ENCODE measurements at regions not wholly inside any gene's neighbourhood (a gene's known extent, or its start where the extent isn't known, plus 50 kb on each side); places are given as distances from the start of the nearest gene placed in this dataset.

DNA sequence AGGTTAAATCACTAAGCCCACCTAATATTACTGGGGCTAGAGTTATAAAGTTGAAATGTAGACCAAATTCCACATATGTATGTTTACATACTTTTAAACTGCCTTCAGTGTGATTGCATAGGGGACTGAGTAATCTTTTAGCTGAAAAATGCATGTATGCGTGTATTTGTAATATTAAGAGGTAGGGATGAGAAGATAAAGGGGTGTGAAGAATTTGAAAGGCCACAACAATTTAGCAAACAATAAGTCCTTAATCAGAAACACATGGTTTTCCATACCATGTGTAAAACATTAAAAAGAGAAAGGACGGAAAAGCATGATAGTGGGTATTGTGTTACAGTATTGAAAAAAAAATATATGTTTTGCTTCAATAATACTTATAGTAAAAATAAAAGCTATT, 919.9 kb upstream of the FLRT2 start:
- no peak overlapping the region for H3K4me3 ChIP-seq
- no peaks in the 10 kb centered on the region for H3K4me1 ChIP-seq
- TF ChIP-seq EP300 (IDR thresholded peaks at IDR 0.05; ENCODE audit: low read depth) (no peak), POLR2AphosphoS5 (IDR thresholded peaks at IDR 0.05) (no peak), CTCF (IDR thresholded peaks at IDR 0.05) (no peak), POLR2A (IDR thresholded peaks at IDR 0.05) (no peak)
- in situ Hi-C loops (cut with MboI; ENCODE audit: low pct_ligation_motif_present in 1 of 4, low pct_unique_long_range_greater_than_20kb in 1 of 4, low sequenced_read_pairs in 3 of 4) = no loop called here
- no peaks in the 10 kb centered on the region for H3K36me3 ChIP-seq
- no peak overlapping the region for H3K27ac ChIP-seq
- intact Hi-C loops (cut with DNase I; ENCODE audit: low total_unique reads) = no loop called here
- H3K9me3 ChIP-seq = no peaks in the 10 kb centered on the region
- no peak for DNase-seq
- H3K27me3 ChIP-seq = no peaks in the 10 kb centered on the region
- 69 to 86% methylated on average over 2 of the region's 2 CpGs for WGBS, 2 donors (ENCODE audit: low coverage in 1 of 2)

GRCh38 chr14:84622357-84622756, 907.6 kb upstream of the FLRT2 start:
- Histone ChIP-seq H3K4me3 (no peak overlapping the region), H3K36me3 (no peaks in the 10 kb centered on the region), H3K27ac (no peak overlapping the region), H3K27me3 (no peaks in the 10 kb centered on the region), H3K9me3 (peaks cover 2 to 5% of the 10 kb centered on the region in 2 donors), H3K4me1 (no peaks in the 10 kb centered on the region)
- 52 to 74% methylated on average over 2 to 3 of the region's 3 CpGs for WGBS, 2 donors (ENCODE audit: low coverage in 1 of 2)
- no peak for DNase-seq
- in situ Hi-C loops (cut with MboI; ENCODE audit: low pct_ligation_motif_present in 1 of 4, low pct_unique_long_range_greater_than_20kb in 1 of 4, low sequenced_read_pairs in 3 of 4) (no loop called here), intact Hi-C loops (cut with DNase I; ENCODE audit: low total_unique reads) (no loop called here)
- TF ChIP-seq CTCF (IDR thresholded peaks at IDR 0.05) (no peak), EP300 (IDR thresholded peaks at IDR 0.05; ENCODE audit: low read depth) (no peak), POLR2AphosphoS5 (IDR thresholded peaks at IDR 0.05) (no peak), POLR2A (IDR thresholded peaks at IDR 0.05) (no peak)

GRCh38 chr14:84643446-84643845, 886.5 kb upstream of the FLRT2 start:
- TF ChIP-seq CTCF (IDR thresholded peaks at IDR 0.05) (no peak), POLR2A (IDR thresholded peaks at IDR 0.05) (no peak), EP300 (IDR thresholded peaks at IDR 0.05; ENCODE audit: low read depth) (no peak), POLR2AphosphoS5 (IDR thresholded peaks at IDR 0.05) (no peak)
- in situ Hi-C loops (cut with MboI; ENCODE audit: low pct_ligation_motif_present in 1 of 4, low pct_unique_long_range_greater_than_20kb in 1 of 4, low sequenced_read_pairs in 3 of 4) = no loop called here
- peaks cover 0 to 4% of the 10 kb centered on the region in 2 donors for H3K9me3 ChIP-seq
- no peak overlapping the region for H3K27ac ChIP-seq
- WGBS, 2 donors (ENCODE audit: low coverage in 1 of 2) = 27 to 39% methylated on average over 3 of the region's 3 CpGs
- H3K27me3 ChIP-seq = no peaks in the 10 kb centered on the region
- no peak overlapping the region for H3K4me3 ChIP-seq
- no peaks in the 10 kb centered on the region for H3K36me3 ChIP-seq
- DNase-seq = no peak
- intact Hi-C loops (cut with DNase I; ENCODE audit: low total_unique reads) = no loop called here
- H3K4me1 ChIP-seq = no peaks in the 10 kb centered on the region

- Histone ChIP-seq H3K27me3 (no peaks in the 10 kb centered on the region), H3K27ac (no peak overlapping the region), H3K36me3 (no peaks in the 10 kb centered on the region), H3K4me3 (no peak overlapping the region), H3K9me3 (peaks cover 0 to 4% of the 10 kb centered on the region in 2 donors), H3K4me1 (no peaks in the 10 kb centered on the region)
- 76 to 77% methylated on average over 4 to 6 of the region's 6 CpGs for WGBS, 2 donors (ENCODE audit: low coverage in 1 of 2)
- no peak for TF ChIP-seq EP300 (IDR thresholded peaks at IDR 0.05; ENCODE audit: low read depth)
- TF ChIP-seq POLR2A (IDR thresholded peaks at IDR 0.05) = no peak
- no peak for TF ChIP-seq POLR2AphosphoS5 (IDR thresholded peaks at IDR 0.05)
- no peak for TF ChIP-seq CTCF (IDR thresholded peaks at IDR 0.05)
- in situ Hi-C loops (cut with MboI; ENCODE audit: low pct_ligation_motif_present in 1 of 4, low pct_unique_long_range_greater_than_20kb in 1 of 4, low sequenced_read_pairs in 3 of 4) = no loop called here
- intact Hi-C loops (cut with DNase I; ENCODE audit: low total_unique reads) = no loop called here
- DNase-seq = no peak
These were observed 883.0 kb upstream of the FLRT2 start for GRCh38 chr14:84646786-84647500.

All from transverse colon (tissue), 4 donors.